Testis (tissue), 2 donors: ENCODE measurements at regions not wholly inside any gene's neighbourhood (a gene's known extent, or its start where the extent isn't known, plus 50 kb on each side); places are given as distances from the start of the nearest gene placed in this dataset.

Experiments used
- POLR2A ChIP-seq: fragments of 450-650 bp; IDR thresholded peaks from one replicate; pipeline ENCODE4 v1.6.1; 2017; ENCODE audit warnings: antibody characterized with exemption, mild to moderate bottlenecking, moderate library complexity
- TF ChIP-seq, protein P1 (sequence below), 3 experiments: fragments of 450-650 bp in 2 of 3; fragments of 200-600 bp in 1 of 3; sonication (generic) in 1 of 3; IDR thresholded peaks; one replicate each; pipeline ENCODE4 v1.5.1; 2016 to 2019; ENCODE audit warnings: antibody characterized with exemption in 3 of 3, mild to moderate bottlenecking in 2 of 3, moderate library complexity in 1 of 3

DNA sequence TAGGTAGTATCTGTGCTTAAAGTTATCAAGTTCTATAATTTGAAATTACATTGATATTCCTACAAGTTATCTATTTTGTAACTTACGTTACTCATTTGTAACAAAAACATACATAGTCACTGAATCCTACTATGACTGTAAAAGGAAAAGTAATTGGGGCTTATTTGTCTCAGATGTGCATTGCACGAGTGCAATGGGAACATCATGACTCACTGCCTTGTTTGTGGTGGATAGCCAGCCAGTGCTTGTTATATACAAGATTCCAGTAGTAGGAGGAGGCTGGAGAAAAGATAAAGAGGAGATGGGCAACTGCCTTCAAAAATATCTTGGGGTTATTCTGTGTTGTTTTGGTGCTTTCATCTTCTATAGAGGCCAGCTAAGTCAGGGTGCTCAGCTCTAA lies 164.1 kb downstream of the RNF144B start:
- TF ChIP-seq POLR2A: no peak
- TF ChIP-seq, protein P1, sequence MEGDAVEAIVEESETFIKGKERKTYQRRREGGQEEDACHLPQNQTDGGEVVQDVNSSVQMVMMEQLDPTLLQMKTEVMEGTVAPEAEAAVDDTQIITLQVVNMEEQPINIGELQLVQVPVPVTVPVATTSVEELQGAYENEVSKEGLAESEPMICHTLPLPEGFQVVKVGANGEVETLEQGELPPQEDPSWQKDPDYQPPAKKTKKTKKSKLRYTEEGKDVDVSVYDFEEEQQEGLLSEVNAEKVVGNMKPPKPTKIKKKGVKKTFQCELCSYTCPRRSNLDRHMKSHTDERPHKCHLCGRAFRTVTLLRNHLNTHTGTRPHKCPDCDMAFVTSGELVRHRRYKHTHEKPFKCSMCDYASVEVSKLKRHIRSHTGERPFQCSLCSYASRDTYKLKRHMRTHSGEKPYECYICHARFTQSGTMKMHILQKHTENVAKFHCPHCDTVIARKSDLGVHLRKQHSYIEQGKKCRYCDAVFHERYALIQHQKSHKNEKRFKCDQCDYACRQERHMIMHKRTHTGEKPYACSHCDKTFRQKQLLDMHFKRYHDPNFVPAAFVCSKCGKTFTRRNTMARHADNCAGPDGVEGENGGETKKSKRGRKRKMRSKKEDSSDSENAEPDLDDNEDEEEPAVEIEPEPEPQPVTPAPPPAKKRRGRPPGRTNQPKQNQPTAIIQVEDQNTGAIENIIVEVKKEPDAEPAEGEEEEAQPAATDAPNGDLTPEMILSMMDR (IDR thresholded peaks at IDR 0.05): no peak
